GM18511 (cell line): ENCODE measurements at regions not wholly inside any gene's neighbourhood (a gene's known extent, or its start where the extent isn't known, plus 50 kb on each side); places are given as distances from the start of the nearest gene placed in this dataset.
"Not testable (repeated sequence)": the region's sequence is repeated elsewhere in the genome, so short reads cannot be mapped to it uniquely, and the experiment has no call there.

ENCODE experiments used
- ATAC-seq: cut with Tn5 transposase; IDR thresholded peaks from one replicate; pipeline ENCODE4 v1.9.1; 2021; ENCODE audit warnings: mild to moderate bottlenecking, moderate library complexity; ENCODE audit not compliant: unreplicated experiment

DNA sequence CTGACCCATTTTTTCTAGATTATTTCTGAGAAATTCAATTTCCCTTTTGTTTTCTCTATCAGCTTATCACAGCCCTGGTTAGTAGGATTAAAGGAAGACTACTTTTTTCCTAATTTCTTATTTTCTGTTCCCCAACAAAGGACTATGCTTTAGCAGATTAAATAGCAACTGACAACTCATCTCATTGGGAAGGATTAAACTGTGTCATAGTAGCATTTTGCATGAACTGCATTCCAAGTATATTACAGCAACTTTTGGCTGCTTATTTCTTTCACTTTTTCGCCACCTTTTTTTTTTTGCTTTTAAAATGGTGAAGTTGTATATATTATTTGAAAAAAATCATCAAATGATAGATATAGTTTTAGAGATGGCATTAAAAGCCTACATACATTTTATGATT is 570.3 kb downstream of the FBXO15 start:
- ATAC-seq = no peak

DNA sequence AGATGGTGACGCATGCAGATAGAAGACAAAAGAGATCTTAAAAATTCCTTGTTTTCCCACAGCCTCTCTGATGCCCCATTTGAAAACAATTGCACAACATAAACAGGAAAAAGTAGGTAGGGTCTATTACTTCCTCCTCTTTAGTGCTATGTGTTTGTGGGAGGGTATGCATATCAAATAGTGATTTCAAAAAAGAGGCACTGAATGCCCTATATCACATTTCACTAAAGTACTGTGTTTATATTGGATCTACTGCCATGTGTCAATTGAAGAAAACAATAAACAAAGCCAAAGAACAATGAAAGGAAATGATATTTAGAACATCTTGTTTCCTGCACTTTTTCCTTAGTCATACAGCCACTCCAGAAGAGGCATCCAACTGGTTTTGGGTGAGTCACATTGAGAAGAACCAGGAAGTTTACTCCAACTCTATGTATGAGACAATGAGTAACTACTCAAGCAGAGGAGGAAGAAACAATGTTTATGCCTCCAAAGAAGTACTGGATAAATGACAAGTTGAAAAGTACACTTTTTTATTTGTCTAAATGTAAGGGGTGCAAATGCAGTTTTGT is 583.6 kb downstream of the FBXO15 start:
- no peak for ATAC-seq

DNA sequence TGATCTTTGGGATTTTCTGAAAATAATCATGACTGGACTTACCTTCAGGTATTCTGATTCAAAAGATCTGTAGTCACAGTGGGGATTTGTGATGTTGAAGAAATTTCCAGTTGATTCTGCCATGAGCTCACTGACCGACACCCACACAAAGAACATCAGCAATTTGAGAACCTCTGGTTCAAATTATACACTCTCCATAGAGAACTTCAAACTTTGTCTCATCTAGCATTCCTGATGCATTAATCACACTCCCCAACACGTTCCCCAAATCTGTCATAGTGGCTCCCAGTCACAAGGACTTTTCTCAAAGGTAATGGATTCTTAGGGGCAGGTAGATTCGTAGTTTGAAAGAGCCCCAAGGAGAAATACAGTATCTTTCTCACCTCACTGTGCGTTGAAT is 584.3 kb downstream of the FBXO15 start:
- no peak for ATAC-seq

DNA sequence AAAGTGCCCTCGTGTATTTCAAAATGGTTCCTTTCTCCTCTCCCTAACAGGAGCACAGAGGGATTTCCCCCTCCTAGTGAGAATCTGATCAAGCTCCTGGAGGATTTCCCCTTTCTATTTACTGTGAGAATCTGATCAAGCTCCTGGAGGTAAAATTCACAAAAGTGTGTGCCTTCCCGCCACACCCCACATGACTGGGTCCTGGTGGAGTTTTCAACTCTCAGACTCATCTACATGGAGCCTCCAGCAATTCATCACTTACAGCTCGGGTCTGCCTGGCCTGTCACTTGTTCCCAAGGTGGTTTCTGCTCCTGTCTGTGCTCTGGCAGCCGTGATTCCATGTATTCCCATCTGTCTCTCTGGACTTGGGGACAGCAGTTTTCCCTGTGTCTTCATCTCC is 590.7 kb downstream of the FBXO15 start:
- no peak for ATAC-seq

DNA sequence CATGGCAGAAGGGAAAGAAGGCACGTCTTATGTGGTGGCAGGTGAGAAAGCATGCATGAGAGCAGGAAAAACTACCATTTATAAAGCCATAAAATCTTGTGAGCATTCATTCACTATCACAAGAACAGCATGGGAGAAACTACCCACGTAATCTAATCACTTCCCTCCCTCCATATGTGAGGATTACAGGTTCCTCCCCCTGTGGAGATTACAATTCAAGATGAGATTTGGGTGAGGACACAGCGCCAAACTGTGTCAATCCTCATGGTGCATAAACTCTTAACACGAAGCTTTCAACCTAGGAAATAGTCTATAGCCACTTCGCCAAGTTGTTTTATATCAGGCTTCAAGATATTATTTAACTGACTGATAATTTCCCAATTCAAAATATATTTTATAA is 595.5 kb downstream of the FBXO15 start:
- no peak for ATAC-seq

DNA sequence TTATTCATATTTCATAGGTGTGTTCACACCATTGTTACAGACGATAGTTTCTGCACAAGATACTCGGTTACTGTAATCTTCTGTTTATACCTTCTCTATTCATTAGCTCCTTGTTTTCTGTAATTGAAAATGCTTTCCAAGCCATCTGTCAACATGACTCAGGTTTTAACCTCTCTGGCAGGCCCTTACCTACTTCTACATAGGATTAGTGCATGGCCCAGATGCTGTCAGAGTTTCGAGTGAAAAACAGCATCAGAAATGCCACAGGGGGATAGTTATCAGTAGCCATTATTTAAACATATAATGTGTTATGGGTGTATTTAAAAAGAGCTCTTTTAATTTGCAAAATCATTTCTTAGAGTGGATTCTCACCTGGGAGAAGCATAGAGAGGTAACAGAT is 596.4 kb downstream of the FBXO15 start:
- no peak for ATAC-seq

DNA sequence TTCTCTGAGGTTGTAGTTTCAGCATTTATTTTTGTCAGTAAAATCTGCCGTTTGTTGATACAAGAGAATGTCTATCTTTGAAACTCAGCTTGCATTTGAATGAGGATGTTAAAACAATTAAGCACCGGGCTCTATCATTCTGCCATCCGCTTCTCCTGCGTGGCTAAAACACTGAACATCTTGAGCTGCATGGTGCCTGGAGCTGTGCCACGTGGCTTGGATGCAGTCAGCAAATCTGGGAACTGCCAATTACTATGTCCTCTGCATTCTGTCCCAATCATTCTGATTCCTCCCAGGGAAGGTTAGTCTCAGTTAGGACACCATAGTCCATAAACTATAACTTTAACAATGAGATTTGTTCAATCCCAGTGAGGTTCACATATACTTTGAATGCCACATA is 598.4 kb downstream of the FBXO15 start:
- no peak for ATAC-seq

DNA sequence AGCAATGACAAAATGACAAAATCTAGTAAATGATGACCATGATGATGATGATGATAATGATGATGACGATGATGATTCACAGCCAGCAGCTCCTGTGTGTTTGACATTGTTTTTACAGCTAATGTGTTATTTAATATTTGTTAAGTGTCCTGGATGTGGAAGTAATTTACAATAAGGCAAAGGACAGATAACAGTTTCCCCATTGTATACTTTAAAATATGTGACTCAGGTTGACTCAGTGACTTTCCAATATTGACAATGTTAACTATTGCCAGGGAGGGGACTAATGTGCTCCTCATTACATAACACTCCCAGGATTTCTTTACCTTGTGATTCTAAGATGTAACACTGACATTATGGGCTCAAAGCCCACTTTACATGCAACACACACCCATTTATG is 602.2 kb downstream of the FBXO15 start:
- no peak for ATAC-seq

DNA sequence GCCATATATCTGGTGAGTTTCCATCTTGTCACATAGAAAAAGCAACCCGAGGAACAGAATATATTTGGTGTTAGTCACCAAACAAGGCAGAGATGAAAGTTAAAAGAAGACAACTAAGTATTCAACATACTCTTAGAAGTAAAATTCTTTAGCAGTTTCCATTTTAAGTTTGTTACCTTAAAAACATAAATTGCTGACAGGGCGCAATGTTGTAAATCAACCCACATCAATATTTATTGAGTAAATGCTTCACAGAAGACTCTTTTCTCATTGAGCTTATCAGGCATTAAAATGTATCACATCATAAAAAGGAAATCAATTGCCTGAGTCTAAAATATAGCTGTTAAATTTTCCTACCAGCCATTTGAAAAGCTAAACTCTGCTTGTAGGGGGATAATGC is 603.0 kb downstream of the FBXO15 start:
- no peak for ATAC-seq

DNA sequence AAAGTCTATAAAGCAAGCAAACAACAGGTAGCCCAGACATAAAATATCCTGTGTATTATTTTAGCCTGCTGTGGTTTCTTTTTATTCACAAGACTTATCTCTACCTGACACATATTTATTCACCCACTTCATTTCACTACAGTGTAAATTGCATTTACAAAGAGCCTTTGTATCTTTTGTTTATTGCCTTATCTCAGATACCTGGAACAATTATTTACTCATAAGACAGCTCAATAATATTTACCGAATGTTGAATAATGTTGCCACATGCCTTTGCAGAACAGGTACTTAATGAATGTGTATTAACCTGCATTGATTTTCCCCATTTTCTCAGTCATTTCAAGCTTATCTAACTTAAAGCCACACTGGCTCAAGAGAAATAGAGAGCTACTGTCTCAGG is 603.6 kb downstream of the FBXO15 start:
- ATAC-seq = no peak

DNA sequence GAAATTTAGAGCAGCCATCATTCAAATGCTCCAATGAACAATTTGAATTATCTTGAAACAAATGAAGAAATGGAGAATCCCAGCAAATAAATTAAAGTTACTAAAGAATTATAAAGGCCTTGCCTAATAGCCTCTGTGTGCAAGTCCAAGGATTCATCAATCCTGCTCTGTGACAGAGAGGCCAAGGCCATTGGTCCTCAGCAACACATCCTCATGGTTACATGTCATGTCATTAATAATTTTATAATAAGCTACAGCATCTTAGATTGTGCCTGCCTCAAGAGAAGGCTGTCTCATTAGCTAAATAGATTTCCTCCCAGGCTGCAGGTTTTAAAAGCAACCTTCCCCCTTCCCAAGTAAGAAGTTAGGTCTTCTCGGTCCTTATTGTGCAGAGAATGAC is 611.6 kb downstream of the FBXO15 start:
- ATAC-seq = no peak

DNA sequence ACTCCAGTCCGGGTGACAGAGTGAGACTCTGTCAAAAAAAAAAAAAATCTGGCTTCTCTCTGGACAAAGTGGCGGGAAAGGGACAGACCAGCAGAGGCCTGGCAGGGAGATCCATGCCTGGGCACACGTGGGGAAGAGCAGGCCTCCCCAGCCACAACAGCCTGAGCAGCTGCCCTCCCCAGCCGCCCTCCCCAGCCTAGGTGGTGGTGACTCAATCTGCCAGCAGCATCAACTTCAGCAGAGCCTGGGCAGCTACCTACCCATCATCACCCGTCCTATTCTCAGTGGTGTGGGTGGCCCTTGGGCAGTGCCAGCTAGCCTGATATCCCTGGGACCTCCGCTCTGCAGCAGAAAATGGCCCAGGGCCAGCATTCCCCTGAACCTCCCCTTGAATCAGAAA is 612.4 kb downstream of the FBXO15 start:
- ATAC-seq = no peak

DNA sequence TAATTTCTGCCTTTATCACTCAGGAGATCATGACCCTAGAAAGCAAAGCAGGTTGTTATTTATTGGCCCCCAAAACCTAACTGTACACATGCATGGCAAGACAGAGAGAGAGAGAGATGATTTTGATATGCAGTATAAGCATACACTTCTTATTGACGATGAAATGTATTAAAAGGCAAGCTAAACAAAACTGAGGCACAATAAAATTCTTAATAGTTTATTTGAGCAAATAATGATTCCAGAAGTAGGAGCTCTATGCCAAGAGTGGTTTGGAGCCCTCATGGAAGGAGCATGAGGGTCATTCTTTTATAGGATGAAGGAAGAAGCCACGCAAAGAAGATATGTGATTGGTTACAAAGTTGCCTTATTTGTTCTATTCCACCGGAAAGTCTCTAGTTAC is 616.0 kb downstream of the FBXO15 start:
- ATAC-seq = no peak

DNA sequence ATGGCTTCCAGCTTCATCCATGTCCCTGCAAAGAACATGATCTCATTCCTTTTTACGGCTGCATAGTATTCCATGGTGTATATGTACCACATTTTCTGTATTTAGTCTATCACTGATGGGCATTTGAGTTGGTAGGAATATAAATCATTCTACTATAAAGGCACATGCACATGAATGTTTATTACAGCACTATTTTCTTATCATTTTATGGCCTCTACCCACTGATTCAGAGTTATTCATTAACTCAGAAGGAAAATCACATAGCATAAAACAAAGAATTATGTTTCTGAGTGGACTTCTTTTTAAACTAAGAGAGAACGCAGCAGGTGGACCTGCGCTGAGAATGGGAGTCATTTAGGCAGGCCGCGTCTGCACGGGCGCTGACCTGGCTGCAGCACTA is 619.6 kb downstream of the FBXO15 start:
- ATAC-seq = no peak

DNA sequence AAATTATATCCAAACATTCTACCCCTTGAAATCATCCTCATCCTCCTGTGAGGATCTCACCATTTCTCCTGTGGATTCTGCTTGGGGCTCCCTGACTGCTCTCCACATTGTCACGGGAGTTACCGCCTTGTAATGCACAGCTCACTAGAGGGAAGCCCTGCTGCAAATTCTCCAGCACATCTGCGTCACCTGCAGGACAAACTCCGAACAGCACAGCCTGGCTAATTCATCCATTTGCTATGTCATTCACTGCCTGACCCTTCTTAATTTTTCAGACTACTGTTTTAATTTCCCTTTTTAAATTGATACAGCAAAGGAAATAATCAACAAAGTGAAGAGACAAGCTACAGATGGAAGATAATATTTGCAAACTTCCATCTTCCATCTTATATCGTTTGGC is 627.4 kb downstream of the FBXO15 start:
- ATAC-seq = no peak

DNA sequence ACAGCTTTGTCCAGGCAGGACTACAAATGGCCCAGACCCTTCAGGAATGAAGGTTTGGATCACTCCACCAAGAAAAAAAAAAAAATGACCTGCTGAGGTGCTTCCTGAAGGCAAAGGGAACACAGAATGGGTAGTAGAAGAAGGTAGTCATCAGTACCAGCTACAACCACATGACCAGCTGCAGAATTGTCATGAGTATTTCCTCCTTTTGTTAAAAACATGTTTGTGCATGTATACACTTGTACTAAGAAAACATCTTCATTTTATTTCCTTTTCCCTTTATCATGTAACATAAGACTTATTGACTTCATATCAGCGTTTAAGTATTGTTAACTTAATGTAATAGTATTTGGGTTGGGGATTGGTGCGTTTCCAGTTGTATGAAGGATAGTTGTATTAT is 631.6 kb downstream of the FBXO15 start:
- not testable (repeated sequence) for ATAC-seq

DNA sequence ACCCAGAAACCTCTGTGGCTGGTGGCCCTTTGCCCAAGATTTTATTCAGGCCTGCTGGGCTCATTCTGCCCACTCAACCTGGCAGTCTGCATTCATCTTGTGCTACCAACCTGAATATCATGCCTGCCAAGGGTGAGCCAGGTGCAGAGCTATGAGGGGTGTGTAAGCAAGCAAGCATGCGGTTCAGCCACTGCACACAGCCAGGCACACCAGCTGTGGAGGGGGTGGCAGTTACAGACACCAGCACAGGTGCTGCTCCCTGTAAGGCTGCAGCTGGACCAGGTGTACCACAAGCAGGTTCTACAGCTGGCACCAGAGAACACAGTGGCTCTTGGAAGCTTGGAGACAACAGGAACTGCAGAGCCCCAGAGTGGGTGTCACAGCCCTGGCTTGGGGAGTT is 633.2 kb downstream of the FBXO15 start:
- ATAC-seq = no peak

DNA sequence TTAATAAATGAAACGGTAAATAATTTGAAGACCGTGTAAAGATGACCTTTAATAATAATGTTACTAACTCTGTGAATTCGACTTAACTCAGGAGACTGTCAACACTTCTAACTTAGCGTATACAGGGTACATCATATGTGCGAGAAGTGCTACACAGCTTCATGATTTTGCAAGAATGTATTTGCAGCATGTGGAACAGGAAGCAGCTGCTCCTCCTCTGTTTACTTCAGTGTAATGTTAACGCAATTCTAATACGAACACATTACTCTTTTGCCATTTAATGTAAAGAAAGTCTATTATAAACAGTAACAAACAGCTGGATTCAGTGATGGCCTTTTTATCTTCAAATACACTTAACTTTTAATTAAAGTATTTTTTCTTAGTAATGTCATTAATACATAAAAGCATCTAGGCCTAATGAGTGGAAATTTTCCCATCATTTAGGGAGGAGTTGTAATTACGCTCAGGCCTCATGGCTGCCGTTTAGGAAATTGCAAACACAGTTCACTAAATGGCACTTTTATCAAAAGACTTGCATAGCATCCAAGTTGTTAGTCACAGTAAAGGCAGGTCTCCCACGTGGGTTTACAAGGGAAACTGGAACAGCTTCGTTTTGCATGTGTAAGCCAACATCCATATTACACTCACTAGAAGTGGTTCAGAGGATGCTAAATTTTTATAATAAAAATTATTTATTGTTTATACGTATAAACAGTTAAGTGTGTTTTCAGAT is 635.7 kb downstream of the FBXO15 start:
- ATAC-seq = no peak

DNA sequence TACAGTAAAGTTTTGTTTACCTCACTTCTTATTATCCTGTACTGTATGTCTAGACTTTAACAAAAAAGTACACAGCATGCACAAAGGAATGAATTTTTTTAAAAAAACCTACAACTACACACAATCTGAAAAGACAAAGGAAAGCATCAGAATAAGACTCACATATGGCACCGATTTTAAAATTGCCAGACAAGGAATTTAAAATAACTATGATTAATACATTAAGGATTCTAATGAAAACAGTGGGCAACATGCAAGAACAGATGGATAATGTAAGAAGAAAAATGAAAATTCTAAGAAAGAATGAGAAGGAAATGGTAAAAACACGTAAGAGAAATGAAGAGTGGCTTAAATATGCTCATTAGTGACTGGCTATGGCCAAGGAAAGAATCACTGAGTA is 638.2 kb downstream of the FBXO15 start:
- no peak for ATAC-seq

DNA sequence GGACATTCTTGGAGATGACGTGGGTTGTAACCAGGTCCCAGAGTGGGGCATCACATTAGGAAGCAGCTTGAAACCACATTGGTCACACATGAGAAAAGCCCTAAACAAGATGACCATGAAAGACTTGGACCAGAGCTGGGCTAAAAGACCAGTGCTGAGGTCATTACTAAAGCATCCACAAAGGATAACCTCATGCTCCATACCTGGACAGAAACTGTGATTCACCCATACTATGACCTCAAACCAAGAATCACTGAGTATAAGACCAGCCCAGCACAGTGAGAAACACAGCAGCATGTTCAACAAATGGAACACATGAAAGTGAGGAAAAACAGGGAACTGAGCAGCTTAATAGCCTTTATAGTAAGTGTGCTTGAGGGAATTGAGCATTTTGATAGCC is 635.5 kb upstream of the NETO1 start:
- ATAC-seq = no peak

DNA sequence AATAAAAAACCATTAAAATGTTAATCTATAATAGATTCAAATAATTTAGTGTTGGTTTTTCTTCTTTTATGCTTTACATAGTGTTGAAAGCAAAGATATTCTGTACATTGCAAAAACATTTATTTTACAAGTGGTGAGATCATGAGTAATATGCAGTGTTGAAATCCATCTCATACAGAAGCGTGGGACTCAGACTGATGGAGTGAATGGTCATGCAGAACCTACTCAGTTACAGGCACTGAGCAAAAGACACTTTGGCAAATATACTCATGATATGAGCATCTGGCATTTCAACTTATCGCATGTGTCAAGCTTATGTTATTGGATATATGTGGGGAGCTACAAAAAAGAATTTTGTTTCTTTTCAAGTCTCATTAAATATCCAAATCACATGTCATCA is 620.2 kb upstream of the NETO1 start:
- ATAC-seq = no peak

DNA sequence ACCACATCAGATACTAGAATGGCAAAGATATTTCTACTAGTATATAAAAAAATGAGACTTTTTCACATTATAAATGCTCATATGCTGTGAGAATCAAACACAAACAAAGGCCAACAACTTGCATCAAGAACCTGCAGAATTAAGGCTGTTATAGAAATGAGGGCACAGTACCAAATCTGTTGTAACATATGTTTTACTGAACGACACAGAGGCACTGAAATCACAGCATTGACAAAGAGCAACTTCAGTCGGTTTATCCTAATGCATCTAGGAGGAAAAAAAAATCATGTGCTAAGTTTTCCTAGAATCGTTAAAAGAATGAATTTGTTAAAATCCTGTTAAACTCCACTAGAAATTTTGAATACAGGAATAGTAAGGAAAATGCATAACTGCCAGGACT is 617.4 kb upstream of the NETO1 start:
- ATAC-seq = no peak

DNA sequence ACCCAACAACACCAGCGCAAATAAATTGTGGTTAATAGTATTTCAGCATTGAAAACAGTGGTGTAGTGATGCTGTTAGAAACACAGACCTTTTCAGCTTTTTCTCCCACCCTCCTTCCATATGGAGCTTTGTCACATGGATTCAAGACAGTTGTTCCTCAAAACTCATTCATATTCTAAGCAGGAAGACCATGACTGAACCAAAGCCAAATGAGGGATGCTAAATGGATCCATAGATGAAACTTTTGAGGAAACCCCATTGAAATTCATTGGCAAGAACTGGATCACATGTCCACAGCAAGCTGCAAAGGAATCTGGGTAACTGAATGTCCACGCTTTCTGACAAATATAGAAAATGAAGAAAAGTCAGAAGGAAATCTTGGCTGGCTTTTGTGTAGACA is 615.1 kb upstream of the NETO1 start:
- no peak for ATAC-seq
